GM21529 (cell line): ENCODE measurements at regions not wholly inside any gene's neighbourhood (a gene's known extent, or its start where the extent isn't known, plus 50 kb on each side); places are given as distances from the start of the nearest gene placed in this dataset.

Experiments used
- ATAC-seq: cut with Tn5 transposase; IDR thresholded peaks from one replicate; pipeline ENCODE4 v1.9.1; 2021; ENCODE audit not compliant: unreplicated experiment

DNA sequence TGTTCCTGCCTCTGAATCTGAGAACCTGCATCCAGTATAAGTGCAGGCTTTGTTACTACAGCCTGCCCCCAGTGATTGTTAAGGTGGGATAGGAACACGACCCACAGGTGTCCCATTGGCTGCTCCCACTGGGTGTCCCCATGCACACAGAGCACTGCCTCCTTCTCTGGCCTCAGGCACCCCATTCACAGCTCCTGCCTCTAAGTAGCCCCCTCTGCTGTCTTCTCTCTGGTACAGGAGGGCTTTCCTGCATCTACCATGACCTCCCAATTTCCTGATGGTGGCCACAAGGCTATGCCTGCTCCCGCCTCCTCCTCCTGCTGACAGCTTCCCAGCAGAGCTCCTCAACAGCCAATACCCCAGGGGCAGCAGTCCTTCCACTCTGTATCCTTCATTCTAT is 238.6 kb upstream of the TMC3 start:
- no peak for ATAC-seq

DNA sequence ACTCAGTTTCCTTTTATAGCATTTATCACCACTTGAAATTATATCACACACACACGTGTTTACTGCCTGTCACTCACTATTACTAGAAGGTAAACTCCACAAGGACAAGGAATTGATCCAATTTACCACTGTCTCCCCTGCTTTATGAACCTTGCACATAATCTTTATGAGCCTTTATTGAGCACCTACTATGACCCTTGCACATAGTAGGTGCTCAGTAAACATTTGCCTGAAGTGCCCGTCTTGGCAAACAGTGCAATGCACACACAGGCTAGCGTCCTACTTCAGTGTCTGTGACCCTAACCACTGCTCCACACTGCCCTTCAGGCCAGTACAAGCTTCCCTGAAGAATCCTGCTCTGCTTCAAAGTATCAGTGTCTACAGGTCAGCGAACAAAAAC is 237.7 kb upstream of the TMC3 start:
- no peak for ATAC-seq

DNA sequence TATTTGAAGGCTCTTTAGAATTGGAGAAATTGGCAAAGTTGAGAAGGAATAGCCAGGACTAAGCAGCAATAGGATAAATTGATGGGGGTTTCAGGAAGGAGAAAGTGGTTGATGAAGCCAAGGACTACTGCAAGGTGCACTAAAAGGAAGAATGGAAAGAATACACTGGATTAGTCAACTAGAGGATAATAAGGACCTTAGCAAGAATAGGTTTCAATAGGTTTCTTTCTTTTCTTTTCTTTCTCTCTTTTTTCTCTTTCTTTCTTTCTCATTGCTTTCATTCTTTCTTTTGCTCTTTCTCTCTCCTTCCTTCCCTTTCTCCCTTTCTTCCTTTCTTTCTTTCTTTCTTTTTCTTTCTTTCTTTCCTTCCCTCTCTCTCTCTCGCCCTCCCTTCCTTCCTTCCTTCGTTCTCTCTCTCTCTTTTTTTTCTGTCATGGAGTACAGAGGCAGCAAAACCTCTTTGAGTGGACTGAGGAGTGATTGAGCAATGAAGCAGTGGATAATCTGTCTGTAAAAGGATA is 234.4 kb upstream of the TMC3 start:
- ATAC-seq: no peak

DNA sequence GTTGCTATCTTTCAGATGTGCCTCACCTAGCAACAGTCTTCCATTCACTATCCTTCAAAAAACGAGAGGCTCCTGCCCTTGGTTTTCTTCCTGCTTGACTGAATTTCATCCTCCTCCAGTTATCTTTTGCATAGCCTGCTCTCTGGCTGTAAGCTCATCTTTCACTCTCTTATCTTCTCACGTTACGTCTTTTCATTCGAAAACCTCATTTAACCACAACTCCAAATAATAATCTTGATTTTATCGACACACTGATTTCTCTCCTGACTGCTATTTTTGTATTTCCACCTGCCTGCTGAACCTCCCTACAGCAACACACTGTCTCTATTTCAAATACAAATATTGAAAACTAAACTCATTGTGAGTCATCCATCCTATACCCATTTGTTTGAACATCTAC is 230.7 kb upstream of the TMC3 start:
- ATAC-seq: no peak

DNA sequence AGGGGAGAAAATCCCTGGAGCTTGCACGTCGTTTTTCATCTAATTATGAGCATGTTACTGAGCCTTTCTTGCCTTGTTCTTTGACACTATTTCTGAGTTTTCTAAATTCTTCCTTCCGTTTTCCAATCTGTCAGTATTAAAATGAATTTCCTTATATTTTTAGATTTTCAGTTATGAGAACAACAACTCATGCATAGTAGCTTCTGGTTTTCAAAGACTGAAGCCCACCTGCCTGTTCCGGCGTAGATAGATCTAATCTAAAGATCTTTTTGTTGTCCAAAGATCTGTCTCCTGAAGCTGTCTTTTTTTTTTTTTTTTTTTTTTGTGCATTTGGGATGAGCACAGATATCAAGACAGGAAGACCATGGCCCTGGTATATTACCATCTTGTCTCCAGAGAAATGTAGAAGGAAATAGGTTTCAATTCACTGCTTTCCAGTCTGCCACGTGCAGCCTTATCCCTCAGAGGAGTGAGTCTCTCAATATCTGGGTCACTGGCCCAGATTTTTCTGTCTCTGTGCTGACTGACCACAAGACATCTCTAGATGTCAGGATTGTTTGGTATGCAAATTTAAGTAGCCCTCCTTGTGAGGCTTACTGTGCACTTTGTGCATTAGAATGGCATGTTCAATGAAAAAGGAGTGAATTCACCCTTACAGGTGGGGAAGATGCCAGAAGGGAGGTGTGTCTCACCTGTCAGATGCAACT is 222.3 kb upstream of the TMC3 start:
- no peak for ATAC-seq

DNA sequence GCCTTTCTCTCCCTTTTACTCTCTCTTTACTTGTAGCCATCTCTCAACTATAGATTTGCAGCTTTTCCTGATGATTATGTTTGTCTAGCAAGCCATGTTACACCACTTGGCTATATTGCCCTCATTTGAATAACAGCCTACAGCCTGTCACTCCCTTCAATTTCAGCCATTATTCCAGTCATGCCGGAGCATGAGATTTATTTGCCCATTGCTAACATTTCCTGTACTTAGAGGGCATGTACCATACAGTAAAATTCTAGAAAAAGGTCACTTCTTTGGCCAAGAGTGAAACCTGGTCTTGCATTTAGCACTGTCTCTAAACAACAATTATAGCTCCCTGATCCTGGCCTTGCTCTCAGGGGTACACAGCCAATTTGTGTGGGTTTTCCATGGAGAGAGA is 221.7 kb upstream of the TMC3 start:
- no peak for ATAC-seq

DNA sequence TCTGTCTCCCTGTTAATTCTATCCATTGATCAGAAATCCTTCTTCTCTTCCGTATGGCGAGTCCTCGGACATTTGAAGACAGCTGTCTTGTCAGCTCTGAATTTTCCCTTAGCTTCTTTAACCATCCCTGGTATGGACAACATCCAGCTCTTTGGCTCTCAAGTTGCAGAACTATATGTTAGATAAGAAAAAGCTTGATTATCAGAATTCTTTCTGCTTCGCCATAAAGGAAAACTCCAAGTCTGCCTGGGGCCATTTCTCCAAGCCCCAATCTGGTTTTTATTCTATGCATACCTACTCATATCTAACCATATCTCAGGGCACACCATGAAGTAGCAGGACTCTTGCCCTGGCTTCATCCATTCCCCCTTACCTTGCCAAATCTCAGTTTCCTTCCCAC is 215.7 kb upstream of the TMC3 start:
- ATAC-seq: no peak

DNA sequence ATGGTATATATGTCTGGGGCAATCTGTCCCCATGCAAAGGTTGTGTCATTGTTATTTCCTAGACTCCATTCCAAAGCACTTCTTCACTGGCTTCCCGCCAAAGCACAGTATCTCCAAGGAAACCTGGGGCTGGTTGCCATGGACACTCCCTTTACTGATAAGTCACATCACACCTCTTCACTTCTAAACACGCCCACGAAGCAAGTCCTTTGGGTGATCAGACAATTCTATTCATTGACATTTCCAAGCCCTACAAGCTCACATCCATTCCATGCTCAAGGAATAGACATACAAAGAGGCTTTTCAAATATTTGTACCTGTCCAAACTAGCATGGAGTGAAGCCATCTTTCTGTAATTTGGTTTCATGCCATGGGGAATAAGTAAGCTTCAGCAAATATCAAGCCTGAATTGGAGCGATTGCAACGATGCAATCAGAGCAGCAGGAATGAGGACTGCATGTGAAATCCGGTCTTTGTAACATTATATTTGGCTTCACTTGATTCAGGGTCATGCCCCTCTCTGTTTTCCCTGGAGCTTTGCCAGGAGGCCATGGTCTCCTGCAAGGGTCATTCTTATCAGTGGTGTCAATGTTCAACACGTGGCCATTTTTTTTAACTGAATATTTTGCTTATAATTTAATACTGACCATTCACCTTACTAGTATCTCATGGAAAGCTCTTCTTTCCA is 201.6 kb upstream of the TMC3 start:
- ATAC-seq: no peak

DNA sequence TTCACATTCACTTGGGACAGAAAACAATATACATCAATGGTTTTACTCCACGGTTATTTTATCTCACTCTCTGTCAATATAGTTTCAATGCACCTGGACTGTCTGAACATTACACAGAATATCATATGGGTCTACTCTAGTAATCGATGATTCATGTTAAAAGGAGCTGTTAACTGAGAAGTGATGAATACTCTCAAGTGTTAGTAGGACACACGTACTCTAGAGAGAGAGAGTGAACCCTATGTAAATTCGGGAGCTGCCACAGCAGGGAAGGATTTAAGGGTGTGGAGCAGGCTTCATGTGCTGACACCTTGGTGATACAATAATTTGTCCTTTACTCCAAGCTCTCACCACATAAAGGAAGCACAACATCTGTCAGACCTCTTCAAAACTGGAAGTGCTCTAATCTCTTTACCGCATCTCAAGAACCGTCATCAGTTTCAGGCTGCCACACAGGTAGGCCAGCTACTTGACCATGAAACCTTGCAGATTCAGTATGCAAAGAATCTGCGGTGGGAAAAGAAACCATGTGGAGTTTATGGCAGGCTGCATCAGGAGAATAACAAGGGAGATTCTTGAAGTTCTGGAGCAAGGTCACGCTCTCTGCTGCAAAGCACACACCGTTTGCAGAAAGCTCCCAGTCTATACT is 199.2 kb upstream of the TMC3 start:
- ATAC-seq: no peak

DNA sequence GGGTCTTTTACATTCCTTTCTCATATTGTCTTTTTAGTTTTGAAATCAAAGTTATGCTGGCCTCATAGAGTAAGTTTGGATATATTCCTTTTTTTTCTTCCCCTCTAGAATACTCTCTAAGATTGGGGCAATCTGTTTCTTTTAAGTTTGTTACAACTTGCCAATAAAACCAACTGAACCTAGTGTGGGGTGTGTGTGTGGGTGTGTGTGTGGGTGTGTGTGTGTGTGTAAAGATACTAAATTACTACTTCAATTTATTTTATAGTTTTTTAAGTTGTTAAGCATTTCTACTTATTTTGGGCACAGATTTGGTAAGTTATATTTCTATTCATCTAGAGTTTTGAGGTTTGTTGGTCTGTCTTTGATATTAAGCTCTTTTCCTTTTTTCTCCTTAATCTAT is 198.2 kb upstream of the TMC3 start:
- no peak for ATAC-seq

DNA sequence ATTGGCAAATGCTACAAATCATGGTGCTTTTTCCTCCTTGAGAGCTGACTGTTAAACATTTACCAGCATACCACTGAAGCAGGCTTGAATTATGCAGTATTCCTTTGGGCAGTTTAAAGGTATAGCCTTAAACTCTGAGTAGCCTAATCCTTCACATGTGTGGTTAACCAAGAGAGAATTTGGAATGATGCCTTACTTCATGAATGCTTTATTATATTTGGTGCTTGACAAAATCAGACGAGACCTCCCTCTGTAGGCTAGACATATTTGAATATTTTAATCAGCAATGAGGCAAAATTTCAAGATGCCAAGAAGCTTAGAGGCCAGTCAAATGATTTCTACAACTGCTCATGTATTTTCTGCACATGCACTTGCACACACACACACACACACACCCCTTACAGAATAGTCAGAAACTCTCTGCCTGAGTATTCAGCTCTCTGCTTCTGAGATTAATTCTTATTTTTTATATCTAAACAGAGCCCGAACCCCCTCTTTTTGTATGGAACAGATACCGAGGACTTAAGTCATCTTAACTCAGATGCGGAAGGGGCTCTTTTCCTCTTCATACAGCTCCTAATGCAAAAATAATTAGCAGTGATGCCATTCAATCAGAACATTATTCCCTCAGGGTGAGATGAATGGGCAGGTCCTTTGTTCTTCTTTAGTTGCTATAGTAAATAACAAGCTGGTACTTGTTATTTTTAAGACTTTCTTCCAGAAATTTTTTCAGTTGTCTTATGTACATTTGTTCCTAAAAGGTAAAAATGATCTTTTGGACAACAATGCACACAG is 195.5 kb upstream of the TMC3 start:
- ATAC-seq: no peak

DNA sequence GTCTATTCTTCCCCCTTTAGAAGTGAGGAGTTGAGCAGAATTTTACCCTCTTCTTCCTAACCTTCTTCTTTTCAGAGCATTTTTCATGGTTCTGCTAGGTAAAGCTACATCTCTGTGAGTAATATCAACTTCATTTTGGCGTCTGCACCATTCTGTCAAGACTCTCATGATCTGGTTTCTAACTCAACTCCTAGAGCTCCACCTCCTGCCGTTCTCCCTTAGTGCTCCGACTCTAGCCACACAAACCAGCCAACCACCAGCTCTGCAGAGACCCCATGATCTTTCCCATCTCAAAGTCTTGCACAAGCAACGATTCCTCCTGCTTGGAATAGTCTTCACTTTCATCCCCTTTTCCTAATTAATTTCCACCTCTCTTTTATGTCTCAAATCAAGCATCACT is 193.9 kb upstream of the TMC3 start:
- no peak for ATAC-seq

DNA sequence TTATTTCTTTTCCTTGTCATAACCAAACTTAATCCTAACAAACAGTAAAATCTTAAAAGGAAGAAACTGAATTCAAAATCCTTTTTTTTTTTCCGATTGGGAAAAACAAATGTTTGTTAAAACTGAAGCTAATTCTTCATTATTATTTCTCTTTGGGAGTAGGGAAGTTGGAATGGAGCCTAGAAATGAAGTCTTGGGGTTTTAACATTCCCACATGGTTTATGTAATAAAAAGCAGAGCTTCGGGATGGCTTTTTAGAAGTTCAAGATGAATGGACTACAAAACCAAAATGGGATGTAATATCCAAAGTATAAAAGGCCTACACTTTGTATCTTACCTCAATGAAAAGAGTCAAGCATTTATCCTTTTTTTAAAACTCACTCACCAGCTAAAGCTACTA is 189.0 kb upstream of the TMC3 start:
- no peak for ATAC-seq

DNA sequence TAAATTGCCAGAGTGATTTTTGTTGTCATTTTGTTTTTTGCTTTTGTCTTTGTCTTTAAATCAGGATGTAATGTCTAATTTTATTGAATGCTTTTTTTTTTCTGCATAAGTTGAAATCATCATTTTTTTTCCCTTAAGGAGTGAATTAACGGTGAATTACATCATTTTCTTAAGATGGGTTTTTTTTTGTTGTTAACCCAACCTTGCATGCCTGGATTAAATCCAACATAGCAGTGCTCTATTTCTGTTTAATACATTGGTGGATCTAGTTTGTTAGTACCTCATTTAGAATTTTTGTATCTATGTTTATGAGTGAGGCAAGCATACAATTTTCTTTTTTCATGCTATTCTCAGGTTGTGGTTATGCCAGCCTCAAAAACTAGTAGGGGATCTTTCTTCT is 186.4 kb upstream of the TMC3 start:
- ATAC-seq: no peak

DNA sequence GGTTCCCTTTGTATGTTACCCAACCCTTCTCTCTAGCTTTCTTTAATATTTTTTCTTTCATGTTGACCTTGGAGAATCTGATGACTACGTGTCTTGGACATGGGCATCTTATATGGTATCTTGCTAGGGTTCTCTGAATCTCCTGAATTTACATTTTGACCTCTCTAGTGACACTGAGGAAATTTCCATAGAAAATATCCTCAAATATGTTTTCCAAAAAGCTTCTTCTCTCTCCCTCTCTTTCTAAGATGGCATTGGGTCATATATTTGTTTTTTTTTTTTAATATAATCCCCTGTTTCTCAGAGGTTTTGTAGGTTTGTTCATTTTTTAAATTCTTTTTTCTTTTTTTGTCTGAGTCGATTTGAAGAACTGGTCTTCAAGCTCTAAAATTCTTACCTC is 184.0 kb upstream of the TMC3 start:
- no peak for ATAC-seq

DNA sequence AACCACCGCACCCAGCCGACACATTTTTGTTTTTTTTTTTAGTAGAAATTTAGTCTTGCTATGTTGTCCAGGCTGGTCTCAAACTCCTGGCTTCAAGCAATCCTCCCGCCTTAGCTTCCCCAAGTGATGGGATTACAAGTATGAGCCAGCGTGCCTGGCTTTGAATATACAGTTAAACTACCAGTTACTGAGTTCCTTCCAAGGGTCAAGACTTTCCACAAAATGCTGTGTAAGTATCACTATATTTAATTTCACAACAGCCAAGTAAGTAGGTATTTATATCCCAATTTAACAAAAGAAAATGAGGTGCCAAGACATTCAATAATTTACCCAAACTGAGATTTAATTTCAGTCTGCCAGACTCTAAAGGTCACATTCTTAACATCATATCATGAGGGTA is 181.3 kb upstream of the TMC3 start:
- ATAC-seq: no peak

DNA sequence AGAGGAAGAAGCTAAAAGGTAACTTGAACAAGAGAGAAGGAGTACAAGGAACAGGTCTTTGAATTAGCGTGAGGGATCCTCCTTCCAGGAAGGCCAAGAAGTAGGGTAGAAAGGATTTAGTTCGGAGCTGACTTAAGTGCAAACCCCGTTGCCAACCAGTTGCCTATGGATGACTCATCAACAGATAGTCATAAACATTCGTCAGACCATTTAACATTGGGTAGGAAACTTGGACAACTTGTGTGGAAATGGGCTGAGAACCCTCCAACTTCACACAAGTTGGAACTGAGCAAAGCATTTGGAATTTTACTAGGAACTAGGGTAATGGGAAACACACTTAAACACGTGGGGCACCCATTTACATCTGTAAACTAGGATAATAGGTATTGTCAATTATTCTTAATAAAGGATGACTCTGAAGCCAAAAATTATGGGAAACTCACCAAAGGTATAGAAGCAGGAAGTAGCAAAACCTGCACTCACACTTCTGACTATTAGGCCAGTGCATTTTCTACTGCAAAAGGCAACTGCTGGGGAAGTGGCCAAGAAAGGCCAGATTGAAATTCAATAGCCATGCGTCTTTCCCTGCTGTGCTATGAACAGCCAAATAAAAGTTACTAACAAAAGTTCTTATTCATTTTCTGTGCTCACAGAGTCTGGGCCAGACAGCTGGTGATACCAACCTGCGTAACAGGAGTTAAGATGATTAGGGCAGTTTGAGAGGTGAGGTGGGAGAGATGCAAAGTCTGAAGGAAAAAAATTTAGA is 174.5 kb upstream of the TMC3 start:
- ATAC-seq: no peak

DNA sequence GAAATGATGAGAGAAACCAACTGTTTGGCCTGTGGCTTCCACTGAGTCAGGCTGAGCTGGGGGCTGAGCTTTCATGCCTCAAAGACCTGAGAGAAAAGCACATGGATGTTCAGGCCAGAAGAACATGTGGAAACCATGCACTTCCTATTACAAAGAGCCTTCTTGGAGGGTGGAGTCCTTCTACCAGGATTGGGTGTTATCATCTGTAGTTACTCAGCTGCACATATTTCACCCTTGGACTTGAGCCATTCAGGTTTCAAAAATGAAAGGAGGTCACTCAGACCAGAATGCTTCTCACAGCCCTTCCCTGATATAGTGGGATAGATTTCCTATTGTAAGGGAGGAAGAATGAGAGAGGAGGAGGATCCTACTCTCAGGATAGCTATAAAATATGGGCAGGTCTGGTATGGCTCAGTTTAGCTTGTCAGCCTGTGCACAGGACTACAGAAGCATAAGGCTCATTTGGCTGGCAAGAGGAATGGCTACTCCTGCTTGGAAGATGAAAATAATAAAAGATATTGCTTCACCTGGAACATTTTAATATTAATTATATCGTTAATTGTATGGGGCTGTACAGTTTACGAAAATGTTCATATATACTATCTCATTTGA is 173.6 kb upstream of the TMC3 start:
- ATAC-seq: no peak

DNA sequence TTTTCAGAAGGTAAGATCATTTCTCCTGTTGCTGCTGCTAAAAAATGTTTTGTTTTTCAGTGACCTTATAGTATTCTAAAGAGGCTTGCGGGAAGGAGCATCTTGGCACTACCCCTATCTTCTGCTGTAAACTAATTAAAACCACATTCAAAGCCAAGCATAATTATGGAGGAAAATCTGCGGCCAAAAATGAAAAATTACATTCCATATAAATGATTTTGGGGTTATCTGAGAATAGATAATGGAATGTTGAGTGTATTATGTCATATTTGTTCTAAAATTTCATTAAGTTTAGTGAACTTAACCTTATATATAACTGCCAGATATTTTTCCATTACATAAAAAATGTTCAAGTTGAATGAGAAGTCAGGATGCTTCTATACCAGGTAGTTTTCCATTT is 170.4 kb upstream of the TMC3 start:
- no peak for ATAC-seq

DNA sequence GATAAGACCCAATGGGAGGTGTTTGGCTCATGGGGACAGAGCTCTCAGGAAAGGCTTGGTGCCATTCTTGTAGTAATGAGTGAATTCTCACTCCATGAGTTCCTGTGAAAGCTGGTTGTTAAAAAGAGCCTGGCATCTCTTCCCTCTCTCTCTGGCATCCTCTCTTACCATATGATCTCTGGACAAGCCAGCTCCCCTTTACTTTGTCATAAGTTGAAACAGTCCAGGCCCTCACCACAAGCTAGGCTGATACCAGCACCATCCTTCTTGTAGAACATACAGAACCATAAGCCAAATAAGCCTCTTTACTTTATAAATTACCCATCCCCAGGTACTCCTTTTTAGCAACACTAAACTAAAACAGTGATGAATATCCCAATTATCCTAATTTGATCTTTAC is 166.9 kb upstream of the TMC3 start:
- no peak for ATAC-seq
